Dedifferentiated amniotic fluid mesenchymal stem cell (primary cell): ENCODE measurements at regions not wholly inside any gene's neighbourhood (a gene's known extent, or its start where the extent isn't known, plus 50 kb on each side); places are given as distances from the start of the nearest gene placed in this dataset.
"Not testable (repeated sequence)": the region's sequence is repeated elsewhere in the genome, so short reads cannot be mapped to it uniquely, and the experiment has no call there.

Experiments used
- DNase-seq: peaks from one replicate; pipeline ENCODE4 v3.0.0-alpha.2; 2016; ENCODE audit errors: extremely low spot score

- DNase-seq: no peak
Measured at GRCh38 chr7:149682038-149682437, 91.3 kb downstream of the ZNF467 start.

- DNase-seq: no peak
Measured at GRCh38 chr7:149681274-149681673, 92.1 kb downstream of the ZNF467 start.

GRCh38 chr7:149680331-149681025 lies 92.9 kb downstream of the ZNF467 start:
- peak; percentile 26 for DNase-seq

- DNase-seq: not testable (repeated sequence)
Measured at GRCh38 chr7:149674728-149675385, 98.5 kb downstream of the ZNF467 start.

GRCh38 chr7:149673006-149673405 lies 100.4 kb downstream of the ZNF467 start:
- DNase-seq: no peak

GRCh38 chr7:149670288-149670687 lies 103.1 kb downstream of the ZNF467 start:
- peak; percentile 30 for DNase-seq

GRCh38 chr7:149669121-149669818 lies 104.1 kb downstream of the ZNF467 start:
- DNase-seq: no peak

GRCh38 chr7:149666360-149666945 lies 106.9 kb downstream of the ZNF467 start:
- no peak for DNase-seq

- DNase-seq: not testable (repeated sequence)
Measured at GRCh38 chr7:149665618-149666017, 107.8 kb downstream of the ZNF467 start.

GRCh38 chr7:149664666-149665065 lies 108.7 kb downstream of the ZNF467 start:
- DNase-seq: no peak

GRCh38 chr7:149664176-149664575 lies 109.2 kb downstream of the ZNF467 start:
- DNase-seq: no peak

GRCh38 chr7:149662591-149663095 lies 110.7 kb downstream of the ZNF467 start:
- DNase-seq: peak; percentile 19

GRCh38 chr7:149655784-149656183 lies 117.6 kb downstream of the ZNF467 start:
- DNase-seq: no peak

GRCh38 chr7:149654588-149654987 lies 118.8 kb downstream of the ZNF467 start:
- DNase-seq: no peak

- DNase-seq: not testable (repeated sequence)
Measured at GRCh38 chr7:149650190-149650589, 123.2 kb downstream of the ZNF467 start.

- DNase-seq: no peak
Measured at GRCh38 chr7:149644754-149645153, 128.6 kb downstream of the ZNF467 start.

GRCh38 chr7:149642589-149642988 lies 130.8 kb downstream of the ZNF467 start:
- DNase-seq: no peak

- DNase-seq: no peak
Measured at GRCh38 chr7:149638566-149639320, 134.6 kb downstream of the ZNF467 start.

GRCh38 chr7:149637911-149638565 lies 135.3 kb downstream of the ZNF467 start:
- DNase-seq: no peak

GRCh38 chr7:149635561-149636329 lies 137.6 kb downstream of the ZNF467 start:
- DNase-seq: no peak
